GM12891 (cell line): ENCODE measurements at regions not wholly inside any gene's neighbourhood (a gene's known extent, or its start where the extent isn't known, plus 50 kb on each side); places are given as distances from the start of the nearest gene placed in this dataset.
"Not testable (repeated sequence)": the region's sequence is repeated elsewhere in the genome, so short reads cannot be mapped to it uniquely, and the experiment has no call there.

Experiments
- DNase-seq: peaks from one replicate; pipeline ENCODE4 v3.0.0; 2011; ENCODE audit warnings: low spot score; ENCODE audit not compliant: insufficient read length
- FAIRE-seq: peaks from 2 replicates; lab custom pipeline; 2011; peaks lifted over from hg19 to GRCh38; lab: Jason Lieb, UNC
- PAX5 ChIP-seq: IDR thresholded peaks from 2 replicates; pipeline ENCODE4 v1.6.1; 2011; ENCODE audit warnings: low read length, moderate library complexity, mild to moderate bottlenecking; ENCODE audit not compliant: insufficient read depth, severe bottlenecking
- POLR2A ChIP-seq: IDR thresholded peaks from 2 replicates; pipeline ENCODE4 v1.6.1; 2011; ENCODE audit warnings: low read depth, low read length, control low read depth
- POLR2AphosphoS5 ChIP-seq: IDR thresholded peaks from 2 replicates; pipeline ENCODE4 v1.6.1; 2011; ENCODE audit warnings: low read depth, low read length, control low read depth
- POU2F2 ChIP-seq: IDR thresholded peaks from 2 replicates; pipeline ENCODE4 v1.6.1; 2011; ENCODE audit warnings: low read depth, mild to moderate bottlenecking, control low read depth, low read length, moderate library complexity
- SPI1 ChIP-seq: IDR thresholded peaks from 2 replicates; pipeline ENCODE4 v1.6.1; 2011; ENCODE audit warnings: low read depth, low read length, control low read depth
- TAF1 ChIP-seq: IDR thresholded peaks from 2 replicates; pipeline ENCODE4 v1.6.1; 2011; ENCODE audit warnings: low read depth, low read length, control low read depth

GRCh38 chrX:114061226-114061625 is 522.7 kb upstream of the HTR2C start:
- FAIRE-seq (no peak), DNase-seq (no peak)
- TF ChIP-seq PAX5 (no peak), TAF1 (no peak), POLR2AphosphoS5 (no peak), POLR2A (no peak), SPI1 (no peak), POU2F2 (no peak)

DNA sequence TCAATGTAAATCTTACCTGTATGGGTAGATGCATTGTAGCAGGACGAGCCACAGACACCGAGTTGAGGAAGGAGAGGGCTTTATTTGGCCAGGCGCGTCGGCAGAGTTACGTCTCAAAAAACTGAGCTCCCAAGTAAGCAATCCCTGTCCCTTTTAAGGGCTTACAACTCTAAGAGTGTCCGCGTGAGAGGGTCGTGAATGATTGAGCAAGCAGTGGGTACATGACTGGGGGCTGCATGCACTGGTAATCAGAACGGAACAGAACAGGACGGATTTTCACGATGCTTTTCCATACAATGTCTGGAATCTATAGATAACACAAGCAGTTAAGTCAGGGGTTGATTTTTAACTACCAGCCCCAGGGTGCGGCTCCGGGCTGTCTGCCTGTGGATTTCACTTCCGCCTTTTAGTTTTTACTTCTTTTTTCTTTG is 524.9 kb upstream of the HTR2C start:
- DNase-seq: no peak
- no peak for FAIRE-seq
- TF ChIP-seq POU2F2: no peak

- DNase-seq, FAIRE-seq: not testable (repeated sequence)
These were observed 526.5 kb upstream of the HTR2C start for GRCh38 chrX:114057422-114057821.

GRCh38 chrX:114051667-114052315 is 532.1 kb upstream of the HTR2C start:
- TF ChIP-seq POU2F2: no peak
- DNase-seq (no peak), FAIRE-seq (no peak)

DNA sequence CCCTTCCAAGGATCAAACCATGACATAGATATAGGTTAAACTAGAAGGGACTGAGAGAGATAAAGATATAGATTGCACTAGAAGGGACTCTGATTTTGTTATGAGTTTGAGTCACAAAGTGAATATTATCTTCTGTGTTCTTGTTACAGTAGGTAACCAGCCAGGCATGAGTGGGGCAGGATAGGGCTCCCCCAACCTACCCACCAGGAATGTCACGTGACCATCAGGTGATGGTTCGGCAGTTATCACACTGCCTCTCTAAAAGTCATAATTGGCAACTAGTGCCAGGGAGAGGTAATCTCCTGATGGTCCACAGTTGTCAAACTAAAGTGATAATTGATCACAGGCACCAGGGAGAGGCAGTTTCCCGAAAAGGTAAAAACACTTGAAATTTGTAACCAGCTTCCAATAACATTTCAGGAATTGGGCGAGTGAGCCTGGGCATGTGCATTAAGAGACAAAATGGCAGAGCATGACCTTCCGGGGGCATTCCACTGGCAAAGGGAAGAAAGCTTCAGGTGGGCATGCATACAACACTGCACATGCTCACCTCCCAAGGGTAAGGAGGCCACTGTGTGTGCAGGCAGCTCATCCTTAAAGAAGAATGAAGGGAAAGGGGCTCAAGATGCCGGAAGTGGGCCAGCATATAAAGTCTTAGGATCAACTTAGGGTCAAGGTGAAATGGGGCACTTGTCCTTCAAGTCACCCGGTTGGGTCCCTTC is 533.6 kb upstream of the HTR2C start:
- TF ChIP-seq POLR2AphosphoS5 (no peak), PAX5 (no peak), TAF1 (no peak), POLR2A (no peak), SPI1 (no peak), POU2F2 (no peak)
- DNase-seq: no peak
- no peak for FAIRE-seq

DNA sequence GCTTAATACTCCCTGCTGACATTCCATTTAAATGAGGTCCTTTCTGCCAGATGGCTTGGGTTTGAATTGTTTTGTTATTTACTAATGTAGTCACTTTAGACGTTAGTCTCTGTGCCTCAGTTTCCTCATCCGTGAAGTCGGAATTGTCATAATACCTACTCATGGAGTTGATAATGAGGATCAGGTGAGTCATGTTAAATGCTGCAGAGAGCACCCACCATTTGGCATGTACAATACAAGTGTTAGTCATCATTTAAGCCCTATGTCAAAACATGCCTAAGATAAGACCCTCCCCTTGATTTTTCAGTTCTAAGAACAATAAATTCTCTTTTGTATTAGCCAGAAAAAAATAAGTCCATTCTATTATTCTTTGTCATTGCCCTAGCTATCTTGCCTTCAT is 534.8 kb upstream of the HTR2C start:
- TF ChIP-seq PAX5: no peak
- TF ChIP-seq TAF1: no peak
- TF ChIP-seq POU2F2: no peak
- TF ChIP-seq POLR2A: no peak
- TF ChIP-seq SPI1: no peak
- TF ChIP-seq POLR2AphosphoS5: no peak
- DNase-seq: no peak
- FAIRE-seq: no peak

GRCh38 chrX:114047558-114047957 is 536.3 kb upstream of the HTR2C start:
- FAIRE-seq (no peak), DNase-seq (no peak)
- no peak for TF ChIP-seq SPI1
- TF ChIP-seq POU2F2: no peak
- TF ChIP-seq PAX5: no peak
- TF ChIP-seq TAF1: no peak
- no peak for TF ChIP-seq POLR2A
- TF ChIP-seq POLR2AphosphoS5: no peak

DNA sequence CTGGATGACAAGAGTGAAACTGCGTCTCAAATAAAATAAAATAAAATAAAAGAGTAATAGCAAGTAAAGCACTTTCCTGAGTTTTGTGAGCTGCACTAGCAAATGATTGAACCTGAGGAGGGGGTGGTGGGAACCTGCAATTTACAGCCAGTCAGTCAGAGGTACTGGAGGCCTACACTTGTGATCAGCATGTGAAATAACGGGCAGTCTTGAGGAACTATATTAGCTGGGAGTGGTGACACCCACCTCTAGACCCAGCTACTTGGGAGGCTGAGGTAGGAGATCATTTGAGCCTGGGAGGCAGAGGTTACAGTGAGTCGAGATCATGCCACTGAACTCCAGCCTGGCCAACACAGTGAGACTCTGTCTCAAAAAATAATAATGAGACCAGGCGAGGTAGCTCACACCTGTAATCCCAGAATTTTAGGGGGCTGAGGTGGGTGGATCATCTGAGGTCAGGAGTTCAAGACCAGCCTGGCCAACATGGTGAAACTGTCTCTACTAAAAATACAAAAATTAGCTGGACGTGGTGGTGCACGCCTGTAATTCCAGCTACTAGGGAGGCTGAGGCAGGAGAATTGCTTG is 537.1 kb upstream of the HTR2C start:
- TF ChIP-seq PAX5: no peak
- no peak for TF ChIP-seq SPI1
- no peak for TF ChIP-seq TAF1
- no peak for TF ChIP-seq POU2F2
- FAIRE-seq (no peak), DNase-seq (no peak)

DNA sequence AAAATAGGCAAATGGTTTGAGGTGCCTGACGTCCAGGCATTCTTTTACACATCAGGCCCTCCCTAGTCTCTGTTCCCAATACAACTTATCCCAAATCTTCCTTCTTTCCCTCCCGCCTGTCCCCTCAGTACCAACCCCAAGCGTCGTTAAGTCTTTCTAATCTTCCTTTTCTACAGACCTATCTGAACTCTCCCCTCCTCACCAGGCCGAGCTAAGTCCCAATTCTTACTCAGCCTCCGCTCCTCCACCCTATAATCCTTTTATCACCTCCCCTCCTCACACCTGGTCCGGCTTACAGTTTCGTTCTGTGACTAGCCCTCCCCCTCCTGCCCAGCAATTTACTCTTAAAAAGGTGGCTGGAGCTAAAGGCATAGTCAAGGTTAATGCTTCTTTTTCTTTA is 542.4 kb upstream of the HTR2C start:
- FAIRE-seq, DNase-seq: not testable (repeated sequence)

GRCh38 chrX:114040661-114041269 is 543.1 kb upstream of the HTR2C start:
- DNase-seq, FAIRE-seq: not testable (repeated sequence)

DNA sequence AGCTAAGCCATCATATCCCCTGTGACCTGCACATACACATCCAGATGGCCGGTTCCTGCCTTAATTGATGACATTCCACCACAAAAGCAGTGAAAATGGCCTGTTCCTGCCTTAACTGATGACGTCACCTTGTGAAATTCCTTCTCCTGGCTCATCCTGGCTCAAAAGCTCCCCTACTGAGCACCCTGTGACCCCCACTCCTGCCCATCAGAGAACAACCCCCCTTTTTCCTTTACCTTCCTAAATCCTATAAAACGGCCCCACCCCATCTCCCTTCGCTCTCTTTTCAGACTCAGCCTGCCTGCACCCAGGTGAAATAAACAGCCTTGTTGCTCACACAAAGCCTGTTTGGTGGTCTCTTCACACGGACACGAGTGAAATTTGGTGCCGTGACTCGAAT is 543.8 kb upstream of the HTR2C start:
- DNase-seq, FAIRE-seq: not testable (repeated sequence)
